ENCODE measurements at regions not wholly inside any gene's neighbourhood (a gene's known extent, or its start where the extent isn't known, plus 50 kb on each side); places are given as distances from the start of the nearest gene placed in this dataset.
A peak's percentile ranks its signal among the peaks of the same experiment; 100 is the strongest.

DNA sequence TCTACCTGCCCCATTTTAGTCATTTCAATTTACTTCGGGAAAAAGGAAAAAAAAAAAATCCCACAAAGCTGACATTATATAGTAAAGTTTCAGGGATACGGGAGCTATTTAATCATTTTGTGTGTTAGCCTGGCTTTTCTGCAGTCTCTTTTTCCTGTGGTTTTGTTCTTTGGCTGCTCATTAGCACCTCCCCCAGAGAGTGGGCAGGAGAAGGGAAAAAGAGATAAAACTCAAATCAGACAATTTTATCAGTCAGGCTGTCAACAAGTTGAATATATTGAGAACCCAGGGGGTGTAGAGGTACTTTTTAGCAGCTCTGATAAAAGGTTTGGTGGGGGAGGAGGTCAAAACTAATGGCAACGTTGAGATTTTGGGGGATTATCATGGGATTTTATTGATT lies 559.0 kb upstream of the PSMD7 start:
- DNase-seq (ENCODE audit: low read depth, low spot score): no peak
- H3K4me3 ChIP-seq (ENCODE audit: low read depth, low read length): no peak overlapping the region
- TF ChIP-seq, protein P1, sequence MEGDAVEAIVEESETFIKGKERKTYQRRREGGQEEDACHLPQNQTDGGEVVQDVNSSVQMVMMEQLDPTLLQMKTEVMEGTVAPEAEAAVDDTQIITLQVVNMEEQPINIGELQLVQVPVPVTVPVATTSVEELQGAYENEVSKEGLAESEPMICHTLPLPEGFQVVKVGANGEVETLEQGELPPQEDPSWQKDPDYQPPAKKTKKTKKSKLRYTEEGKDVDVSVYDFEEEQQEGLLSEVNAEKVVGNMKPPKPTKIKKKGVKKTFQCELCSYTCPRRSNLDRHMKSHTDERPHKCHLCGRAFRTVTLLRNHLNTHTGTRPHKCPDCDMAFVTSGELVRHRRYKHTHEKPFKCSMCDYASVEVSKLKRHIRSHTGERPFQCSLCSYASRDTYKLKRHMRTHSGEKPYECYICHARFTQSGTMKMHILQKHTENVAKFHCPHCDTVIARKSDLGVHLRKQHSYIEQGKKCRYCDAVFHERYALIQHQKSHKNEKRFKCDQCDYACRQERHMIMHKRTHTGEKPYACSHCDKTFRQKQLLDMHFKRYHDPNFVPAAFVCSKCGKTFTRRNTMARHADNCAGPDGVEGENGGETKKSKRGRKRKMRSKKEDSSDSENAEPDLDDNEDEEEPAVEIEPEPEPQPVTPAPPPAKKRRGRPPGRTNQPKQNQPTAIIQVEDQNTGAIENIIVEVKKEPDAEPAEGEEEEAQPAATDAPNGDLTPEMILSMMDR (IDR thresholded peaks at IDR 0.05; ENCODE audit: low read depth, low read length): no peak
- in situ Hi-C loops (cut with HindIII; ENCODE audit: low sequenced_read_pairs): no loop called here

GRCh38 chr16:73735954-73736353 lies 560.7 kb upstream of the PSMD7 start:
- no peak for DNase-seq (ENCODE audit: low read depth, low spot score)
- in situ Hi-C loops (cut with HindIII; ENCODE audit: low sequenced_read_pairs): no loop called here
- H3K4me3 ChIP-seq (ENCODE audit: low read depth, low read length): no peak overlapping the region
- TF ChIP-seq, protein P1 (IDR thresholded peaks at IDR 0.05; ENCODE audit: low read depth, low read length): no peak

DNA sequence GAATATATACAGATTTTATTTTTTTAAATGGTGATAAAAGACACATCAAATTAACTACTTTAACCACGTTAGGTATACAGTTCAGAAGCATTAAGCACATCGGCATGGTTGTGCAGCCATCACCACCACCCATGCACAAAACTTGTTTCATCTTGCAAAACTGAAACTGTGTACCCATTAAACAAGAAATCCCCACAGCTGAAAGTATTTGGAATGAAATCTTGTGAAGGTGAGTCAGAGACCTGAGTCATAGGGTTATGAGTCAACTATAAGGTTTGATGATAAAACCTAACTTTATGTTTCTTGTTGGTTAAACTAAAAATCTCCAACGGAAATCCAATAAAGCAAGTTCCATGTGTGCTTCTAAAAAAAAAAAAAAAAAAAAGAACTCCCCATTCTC lies 561.6 kb upstream of the PSMD7 start:
- no peak overlapping the region for H3K4me3 ChIP-seq (ENCODE audit: low read depth, low read length)
- in situ Hi-C loops (cut with HindIII; ENCODE audit: low sequenced_read_pairs): no loop called here
- TF ChIP-seq, protein P1 (IDR thresholded peaks at IDR 0.05; ENCODE audit: low read depth, low read length): no peak
- peak; percentile 55 for DNase-seq (ENCODE audit: low read depth, low spot score)

DNA sequence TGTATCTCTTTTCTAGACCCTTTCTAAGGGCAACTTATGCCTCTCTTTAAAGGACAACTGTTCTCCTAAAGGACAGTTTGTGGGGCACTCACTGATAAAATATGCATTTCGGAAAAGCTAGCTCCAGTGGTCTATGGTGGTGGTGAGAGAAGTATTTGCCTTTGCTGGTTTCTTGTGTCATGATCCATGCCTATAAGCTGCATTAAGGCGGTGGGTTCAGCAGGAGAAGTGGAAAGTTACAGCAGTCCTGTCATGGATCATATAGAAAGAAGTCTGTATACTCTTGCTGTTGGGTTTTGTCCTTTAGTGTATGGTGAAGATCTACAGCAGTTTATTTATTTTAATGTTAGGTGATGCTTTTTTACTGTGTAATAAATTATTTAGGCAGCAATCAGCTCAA lies 563.9 kb upstream of the PSMD7 start:
- DNase-seq (ENCODE audit: low read depth, low spot score): no peak
- TF ChIP-seq, protein P1 (IDR thresholded peaks at IDR 0.05; ENCODE audit: low read depth, low read length): no peak
- H3K4me3 ChIP-seq (ENCODE audit: low read depth, low read length): no peak overlapping the region
- in situ Hi-C loops (cut with HindIII; ENCODE audit: low sequenced_read_pairs): no loop called here

DNA sequence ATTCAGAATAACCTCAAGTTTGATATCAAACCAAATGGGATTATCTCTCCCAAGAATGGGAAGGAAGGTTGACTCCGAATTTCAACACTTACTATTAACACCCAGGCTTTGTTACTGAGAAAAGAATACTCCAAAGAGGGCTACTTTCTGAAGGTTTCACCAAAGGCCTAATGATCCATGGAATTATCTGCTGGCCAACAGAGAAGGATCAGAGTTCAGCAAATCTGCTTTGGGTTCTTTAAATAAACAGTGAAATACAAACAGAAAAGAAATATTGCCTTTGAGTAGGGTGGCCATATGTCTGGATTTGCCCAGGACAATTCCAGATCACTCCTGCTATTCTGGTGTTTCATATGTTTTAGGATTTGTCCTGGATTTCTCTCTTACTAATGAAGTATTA lies 564.5 kb upstream of the PSMD7 start:
- in situ Hi-C loops (cut with HindIII; ENCODE audit: low sequenced_read_pairs): no loop called here
- H3K4me3 ChIP-seq (ENCODE audit: low read depth, low read length): no peak overlapping the region
- TF ChIP-seq, protein P1 (IDR thresholded peaks at IDR 0.05; ENCODE audit: low read depth, low read length): no peak
- DNase-seq (ENCODE audit: low read depth, low spot score): no peak

DNA sequence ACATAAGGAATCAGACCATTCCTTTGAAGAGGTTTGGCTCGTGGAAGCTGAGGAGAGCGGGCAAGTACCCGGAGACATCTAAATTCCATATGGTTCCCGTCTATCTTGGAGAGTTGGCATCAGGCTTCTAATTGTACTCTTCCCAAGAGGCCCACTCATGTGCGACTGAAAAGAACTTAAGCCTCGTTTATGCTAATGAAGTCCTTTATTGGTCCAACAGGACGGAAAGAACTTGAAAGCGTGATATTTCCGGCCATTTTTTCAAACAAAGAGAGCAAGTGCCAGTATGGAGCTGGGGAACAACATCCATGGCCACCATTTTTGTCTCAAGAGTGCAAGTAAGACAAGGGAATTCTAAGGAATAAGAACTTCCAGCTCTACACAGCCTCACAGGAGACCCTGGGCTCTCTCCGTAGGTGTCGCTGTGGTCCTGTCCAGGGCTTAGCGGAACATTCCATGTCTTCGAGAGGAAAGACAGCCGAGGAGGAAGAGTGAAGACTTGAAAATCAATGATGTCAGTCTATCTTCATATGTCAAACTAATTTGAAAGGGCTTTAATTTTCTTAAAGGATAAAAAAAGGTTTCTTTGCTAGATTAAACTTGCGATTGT lies 566.0 kb upstream of the PSMD7 start:
- TF ChIP-seq, protein P1 (IDR thresholded peaks at IDR 0.05; ENCODE audit: low read depth, low read length): no peak
- no peak overlapping the region for H3K4me3 ChIP-seq (ENCODE audit: low read depth, low read length)
- in situ Hi-C loops (cut with HindIII; ENCODE audit: low sequenced_read_pairs): no loop called here
- no peak for DNase-seq (ENCODE audit: low read depth, low spot score)

DNA sequence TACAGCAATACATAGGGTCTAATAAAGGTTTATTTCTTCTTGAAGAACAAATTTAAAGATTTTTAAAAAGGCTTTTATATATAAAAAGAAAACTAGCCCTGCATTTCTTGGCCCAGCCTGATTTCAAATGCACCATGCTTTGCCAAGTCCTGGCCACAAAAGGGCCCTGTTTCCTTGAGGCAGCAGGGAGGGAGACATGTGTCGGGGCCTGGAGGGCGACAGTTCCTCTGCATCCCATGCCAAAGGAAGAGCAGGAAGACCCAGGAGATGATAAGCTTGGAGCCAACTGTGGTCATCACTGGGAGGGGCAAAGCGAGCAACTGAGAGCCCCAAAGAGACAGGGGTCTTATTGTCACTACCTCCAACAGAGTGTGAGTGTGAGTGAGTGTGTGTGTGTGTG lies 571.5 kb upstream of the PSMD7 start:
- in situ Hi-C loops (cut with HindIII; ENCODE audit: low sequenced_read_pairs): no loop called here
- TF ChIP-seq, protein P1 (IDR thresholded peaks at IDR 0.05; ENCODE audit: low read depth, low read length): no peak

More for the DNA sequence above, 571.5 kb upstream of the PSMD7 start:
- no peak for DNase-seq (ENCODE audit: low read depth, low spot score)
- no peak overlapping the region for H3K4me3 ChIP-seq (ENCODE audit: low read depth, low read length)
